ENCODE measurements at regions not wholly inside any gene's neighbourhood (a gene's known extent, or its start where the extent isn't known, plus 50 kb on each side); places are given as distances from the start of the nearest gene placed in this dataset.

DNA sequence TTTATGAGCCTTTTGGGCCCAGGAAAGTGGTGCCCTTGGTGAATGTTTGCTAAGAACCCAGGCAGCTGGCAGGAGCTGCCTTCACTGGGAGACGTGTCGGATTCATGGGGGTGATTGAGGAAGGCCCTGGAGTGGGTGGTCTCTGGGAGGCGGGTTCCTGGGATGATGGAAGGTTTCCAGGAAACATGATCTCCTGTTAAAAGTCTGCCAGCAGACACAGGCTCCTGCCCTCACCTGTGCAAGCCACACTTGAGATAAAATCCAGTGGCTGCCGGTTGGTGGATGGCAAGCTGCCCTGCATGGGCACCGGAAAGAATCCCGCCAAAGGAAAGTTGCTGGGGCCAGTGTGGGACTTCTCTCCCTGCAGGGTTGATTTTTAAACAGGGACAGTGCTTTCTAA lies 189.0 kb upstream of the CIBAR2 start:
- TF ChIP-seq, protein P1, sequence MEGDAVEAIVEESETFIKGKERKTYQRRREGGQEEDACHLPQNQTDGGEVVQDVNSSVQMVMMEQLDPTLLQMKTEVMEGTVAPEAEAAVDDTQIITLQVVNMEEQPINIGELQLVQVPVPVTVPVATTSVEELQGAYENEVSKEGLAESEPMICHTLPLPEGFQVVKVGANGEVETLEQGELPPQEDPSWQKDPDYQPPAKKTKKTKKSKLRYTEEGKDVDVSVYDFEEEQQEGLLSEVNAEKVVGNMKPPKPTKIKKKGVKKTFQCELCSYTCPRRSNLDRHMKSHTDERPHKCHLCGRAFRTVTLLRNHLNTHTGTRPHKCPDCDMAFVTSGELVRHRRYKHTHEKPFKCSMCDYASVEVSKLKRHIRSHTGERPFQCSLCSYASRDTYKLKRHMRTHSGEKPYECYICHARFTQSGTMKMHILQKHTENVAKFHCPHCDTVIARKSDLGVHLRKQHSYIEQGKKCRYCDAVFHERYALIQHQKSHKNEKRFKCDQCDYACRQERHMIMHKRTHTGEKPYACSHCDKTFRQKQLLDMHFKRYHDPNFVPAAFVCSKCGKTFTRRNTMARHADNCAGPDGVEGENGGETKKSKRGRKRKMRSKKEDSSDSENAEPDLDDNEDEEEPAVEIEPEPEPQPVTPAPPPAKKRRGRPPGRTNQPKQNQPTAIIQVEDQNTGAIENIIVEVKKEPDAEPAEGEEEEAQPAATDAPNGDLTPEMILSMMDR (IDR thresholded peaks at IDR 0.05), result no peak
- no peak for TF ChIP-seq POLR2A (IDR thresholded peaks at IDR 0.05)
